K562 (cell line): ENCODE measurements at regions not wholly inside any gene's neighbourhood (a gene's known extent, or its start where the extent isn't known, plus 50 kb on each side); places are given as distances from the start of the nearest gene placed in this dataset.

Experiments used
- ATAC-seq: fragments of 200-7000 bp; cut with Tn5 transposase; 3 replicates; pipeline ENCODE4 v1.9.1; 2020; ENCODE audit warnings: moderate library complexity
- BruUV-seq: library from RNA; stranded (reverse); fragments of 400-500 nt; replicated peaks from 2 replicates; lab custom pipeline; 2021; lab: Mats Ljungman, UMichigan
- CTCF ChIA-PET: fragments of 300-600 bp; formaldehyde crosslinking; extraction: SDS; loops from one replicate; lab custom pipeline; 2021; ENCODE audit warnings: low intra/inter-chr PET ratio; lab: Yijun Ruan, JAX
- POLR2A ChIA-PET: fragments of 300-600, 350-650 bp; sonication (Branson Sonifier 250); formaldehyde crosslinking; extraction: SDS; loops from one replicate; lab custom pipeline; 2021; ENCODE audit warnings: antibody characterized with exemption, inconsistent platforms; lab: Yijun Ruan, JAX
- DNase-seq, 4 experiments: peaks; one replicate each; pipeline versions ENCODE4 v3.0.0 to v3.0.0-alpha.2; 2011 to 2018; ENCODE audit warnings: low spot score in 3 of 4, mixed read lengths in 3 of 4; ENCODE audit errors: extremely low read depth in 1 of 4
- FAIRE-seq: peaks from 2 replicates; lab custom pipeline; 2011; peaks lifted over from hg19 to GRCh38; lab: Jason Lieb, UNC
- H2AFZ ChIP-seq: 2 replicates; pipeline ENCODE4 v1.6.0; 2011; ENCODE audit warnings: low read depth, low read length, control low read depth, inconsistent platforms
- H3K27ac ChIP-seq: fragments of 200-600 bp; 3 replicates; pipeline ENCODE4 v1.8.0; 2011; ENCODE audit warnings: low read depth, mild to moderate bottlenecking, control low read depth, inconsistent platforms, low read length, moderate library complexity, mixed read lengths; ENCODE audit errors: extremely low read depth
- H3K27me3 ChIP-seq, 2 experiments: fragments of 300-600 bp in 1 of 2; 2 replicates in 1 of 2; 3 replicates in 1 of 2; pipeline versions ENCODE4 v1.6.0 to v1.8.0; 2011; ENCODE audit warnings: inconsistent platforms in 2 of 2, low read length in 2 of 2, mild to moderate bottlenecking in 1 of 2, mixed read lengths in 1 of 2, moderate library complexity in 1 of 2; ENCODE audit not compliant: control insufficient read depth in 2 of 2, insufficient read depth in 2 of 2
- H3K36me3 ChIP-seq: fragments of 300-600 bp; 3 replicates; pipeline ENCODE4 v1.8.0; 2011; ENCODE audit warnings: mild to moderate bottlenecking, low read length, inconsistent platforms; ENCODE audit not compliant: control insufficient read depth, insufficient read depth
- H3K4me1 ChIP-seq, 2 experiments: fragments of 200-600 bp in 1 of 2; replicated peaks in 1 of 2; 2 replicates in 1 of 2; 3 replicates in 1 of 2; pipeline versions ENCODE4 v1.5.1 to v1.8.0; 2011; ENCODE audit warnings: inconsistent platforms in 2 of 2, low read length in 2 of 2, mild to moderate bottlenecking in 1 of 2, mixed read lengths in 1 of 2, moderate library complexity in 1 of 2; ENCODE audit not compliant: control insufficient read depth in 2 of 2, insufficient read depth in 2 of 2
- H3K4me2 ChIP-seq: 2 replicates; pipeline ENCODE4 v1.6.1; 2011; ENCODE audit warnings: low read length, control low read depth, inconsistent platforms, mixed read lengths; ENCODE audit not compliant: insufficient read depth
- H3K4me3 ChIP-seq: fragments of 200-600 bp; sonication (generic), shearing (Covaris generic); 2 replicates; pipeline ENCODE4 v1.5.1; 2016; ENCODE audit warnings: control low read depth, inconsistent platforms
- H3K79me2 ChIP-seq: fragments of 200-600 bp; 3 replicates; pipeline ENCODE4 v1.8.0; 2011; ENCODE audit warnings: low read length, inconsistent platforms; ENCODE audit not compliant: control insufficient read depth, insufficient read depth
- H3K9ac ChIP-seq, 2 experiments: 2 replicates each; pipeline versions ENCODE4 v1.6.0 to v1.6.1; 2011; ENCODE audit warnings: low read depth in 2 of 2, low read length in 2 of 2, control low read depth in 1 of 2, inconsistent platforms in 1 of 2, mild to moderate bottlenecking in 1 of 2, mixed read lengths in 1 of 2; ENCODE audit not compliant: insufficient read depth in 1 of 2
- H3K9me1 ChIP-seq: one replicate; pipeline ENCODE4 v1.6.0; 2011; ENCODE audit warnings: inconsistent platforms, mild to moderate bottlenecking, low read length, moderate library complexity; ENCODE audit not compliant: control insufficient read depth, insufficient read depth
- H3K9me3 ChIP-seq: replicated peaks from 2 replicates; pipeline ENCODE4 v1.5.1; 2011; ENCODE audit warnings: low read depth, low read length, inconsistent platforms; ENCODE audit not compliant: control insufficient read depth, insufficient read depth
- H4K20me1 ChIP-seq: replicated peaks from 2 replicates; pipeline ENCODE4 v1.6.1; 2011; ENCODE audit warnings: low read length, inconsistent platforms, mixed read lengths; ENCODE audit not compliant: control insufficient read depth, insufficient read depth
- CBX8 ChIP-seq: fragments of 200-600 bp; sonication (generic); IDR thresholded peaks from 2 replicates; pipeline ENCODE4 v1.6.1; 2012; ENCODE audit warnings: borderline replicate concordance, mixed run types, low read depth, mild to moderate bottlenecking, moderate library complexity, mixed read lengths, low read length, control low read depth, inconsistent platforms; ENCODE audit not compliant: poor library complexity, severe bottlenecking; ENCODE audit errors: extremely low read depth
- E2F3 ChIP-seq: fragments of 250-450 bp; sonication (Bioruptor Pico); IDR thresholded peaks from 2 replicates; pipeline ENCODE4 v1.4.0; 2020; ENCODE audit warnings: mild to moderate bottlenecking
- ELF2 ChIP-seq: fragments of 250-450 bp; sonication (Bioruptor Pico); IDR thresholded peaks from 2 replicates; pipeline ENCODE4 v1.5.0; 2021; ENCODE audit warnings: mild to moderate bottlenecking
- NCOA2 ChIP-seq, 2 experiments: fragments of 450-650 bp; IDR thresholded peaks; 2 replicates each; pipeline ENCODE4 v1.6.1; 2018; ENCODE audit warnings: mild to moderate bottlenecking in 2 of 2, moderate library complexity in 1 of 2; ENCODE audit not compliant: partially characterized antibody in 2 of 2
- PATZ1 ChIP-seq: fragments of 250-450 bp; sonication (Bioruptor Pico); IDR thresholded peaks from 2 replicates; pipeline ENCODE4 v1.5.0; 2020; ENCODE audit warnings: mild to moderate bottlenecking, borderline replicate concordance
- POLR2AphosphoS2 ChIP-seq: IDR thresholded peaks from 2 replicates; pipeline ENCODE4 v1.6.1; 2012; ENCODE audit warnings: low read length, improper control_type of control experiment
- STAT6 ChIP-seq: sonication (generic); formaldehyde crosslinking; IDR thresholded peaks from 2 replicates; pipeline ENCODE4 v1.8.1; 2023; ENCODE audit warnings: mild to moderate bottlenecking, missing genetic modification reagents
- ZNF174 ChIP-seq: fragments of 250-450 bp; sonication (Bioruptor Pico); IDR thresholded peaks from 2 replicates; pipeline ENCODE4 v1.4.0; 2020; ENCODE audit warnings: mild to moderate bottlenecking
- ZNF232 ChIP-seq: sonication (generic); formaldehyde crosslinking; IDR thresholded peaks from 2 replicates; pipeline ENCODE4 v1.8.0; 2022; ENCODE audit warnings: mild to moderate bottlenecking, missing genetic modification reagents
- ZNF324 ChIP-seq: fragments of 250-450 bp; sonication (Bioruptor Pico); IDR thresholded peaks from 2 replicates; pipeline ENCODE4 v1.4.0; 2020; ENCODE audit warnings: mild to moderate bottlenecking
- ZNF347 ChIP-seq: fragments of 450-650 bp; formaldehyde crosslinking; IDR thresholded peaks from 2 replicates; pipeline ENCODE4 v1.4.0; 2020; ENCODE audit warnings: low read depth, mild to moderate bottlenecking, moderate library complexity
- ZNF75A ChIP-seq: fragments of 450-650 bp; formaldehyde crosslinking; IDR thresholded peaks from 2 replicates; pipeline ENCODE4 v1.4.0; 2020; ENCODE audit warnings: mild to moderate bottlenecking
- WGBS: fragments of 100-300 bp; shearing (Covaris generic); methylation state at CpG from one replicate; pipeline ENCODE4 v1.1.6; 2016; ENCODE audit warnings: low coverage, mixed read lengths; ENCODE audit not compliant: insufficient coverage; ENCODE audit errors: missing lambda C conversion rate; 5-methylcytosine and 5-hydroxymethylcytosine counted together
- in situ Hi-C: fragments of 300-500 bp; cut with MboI; formaldehyde crosslinking; loops from 4 replicates; pipeline ENCODE4 v1.15.0; 2018; ENCODE audit warnings: inconsistent platforms, mixed read lengths
- intact Hi-C: fragments of 100-400 bp; cut with micrococcal nuclease; formaldehyde crosslinking; loops from 2 replicates; pipeline ENCODE4 v1.14.2; 2022
- TF ChIP-seq, protein P1 (sequence below), 2 experiments: fragments of 450-650 bp; IDR thresholded peaks; 2 replicates each; pipeline ENCODE4 v1.6.1; 2018; ENCODE audit warnings: mild to moderate bottlenecking in 2 of 2, low read depth in 1 of 2; ENCODE audit not compliant: partially characterized antibody in 2 of 2

GRCh38 chr3:144407335-144407734, 435.7 kb downstream of the DIPK2A start:
- Histone ChIP-seq H3K36me3 (no peaks in the 10 kb centered on the region), H3K4me2 (no peak overlapping the region), H3K79me2 (no peaks in the 10 kb centered on the region), H3K9ac (no peak overlapping the region), H4K20me1 (no peaks in the 10 kb centered on the region), H2AFZ (no peak overlapping the region), H3K9me1 (no peaks in the 10 kb centered on the region), H3K9me3 (peaks cover 1% of the 10 kb centered on the region; the same call in 1 of the 2 replicates)
- ATAC-seq (no peak), FAIRE-seq (no peak)
- in situ Hi-C loops: no loop called here
- WGBS: 0% methylated on average over 2 of the region's 2 CpGs
- TF ChIP-seq E2F3 (no peak), POLR2AphosphoS2 (no peak), ZNF347 (CRISPR knock-in tag) (no peak), NCOA2 (IDR thresholded peaks at IDR 0.05; ENCODE audit: partially characterized antibody in 2 of 2) (no peak), ZNF75A (CRISPR knock-in tag) (no peak), ELF2 (CRISPR knock-in tag) (no peak), PATZ1 (CRISPR knock-in tag) (no peak), ZNF324 (CRISPR knock-in tag) (no peak), STAT6 (CRISPR knock-in tag) (no peak), ZNF174 (CRISPR knock-in tag) (no peak), ZNF232 (CRISPR knock-in tag) (no peak), CBX8 (no peak)
- TF ChIP-seq, protein P1, sequence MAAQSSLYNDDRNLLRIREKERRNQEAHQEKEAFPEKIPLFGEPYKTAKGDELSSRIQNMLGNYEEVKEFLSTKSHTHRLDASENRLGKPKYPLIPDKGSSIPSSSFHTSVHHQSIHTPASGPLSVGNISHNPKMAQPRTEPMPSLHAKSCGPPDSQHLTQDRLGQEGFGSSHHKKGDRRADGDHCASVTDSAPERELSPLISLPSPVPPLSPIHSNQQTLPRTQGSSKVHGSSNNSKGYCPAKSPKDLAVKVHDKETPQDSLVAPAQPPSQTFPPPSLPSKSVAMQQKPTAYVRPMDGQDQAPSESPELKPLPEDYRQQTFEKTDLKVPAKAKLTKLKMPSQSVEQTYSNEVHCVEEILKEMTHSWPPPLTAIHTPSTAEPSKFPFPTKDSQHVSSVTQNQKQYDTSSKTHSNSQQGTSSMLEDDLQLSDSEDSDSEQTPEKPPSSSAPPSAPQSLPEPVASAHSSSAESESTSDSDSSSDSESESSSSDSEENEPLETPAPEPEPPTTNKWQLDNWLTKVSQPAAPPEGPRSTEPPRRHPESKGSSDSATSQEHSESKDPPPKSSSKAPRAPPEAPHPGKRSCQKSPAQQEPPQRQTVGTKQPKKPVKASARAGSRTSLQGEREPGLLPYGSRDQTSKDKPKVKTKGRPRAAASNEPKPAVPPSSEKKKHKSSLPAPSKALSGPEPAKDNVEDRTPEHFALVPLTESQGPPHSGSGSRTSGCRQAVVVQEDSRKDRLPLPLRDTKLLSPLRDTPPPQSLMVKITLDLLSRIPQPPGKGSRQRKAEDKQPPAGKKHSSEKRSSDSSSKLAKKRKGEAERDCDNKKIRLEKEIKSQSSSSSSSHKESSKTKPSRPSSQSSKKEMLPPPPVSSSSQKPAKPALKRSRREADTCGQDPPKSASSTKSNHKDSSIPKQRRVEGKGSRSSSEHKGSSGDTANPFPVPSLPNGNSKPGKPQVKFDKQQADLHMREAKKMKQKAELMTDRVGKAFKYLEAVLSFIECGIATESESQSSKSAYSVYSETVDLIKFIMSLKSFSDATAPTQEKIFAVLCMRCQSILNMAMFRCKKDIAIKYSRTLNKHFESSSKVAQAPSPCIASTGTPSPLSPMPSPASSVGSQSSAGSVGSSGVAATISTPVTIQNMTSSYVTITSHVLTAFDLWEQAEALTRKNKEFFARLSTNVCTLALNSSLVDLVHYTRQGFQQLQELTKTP (IDR thresholded peaks at IDR 0.05; ENCODE audit: low read depth in 1 of 2, partially characterized antibody in 2 of 2): no peak
- TF ChIP-seq, all 486 proteins: peak for 0
- ChIA-PET POLR2A (no interaction called here), CTCF (no interaction called here)
- DNase-seq: no peak
- Histone ChIP-seq H3K4me1 (no peaks in the 10 kb centered on the region), H3K27ac (no peak overlapping the region), H3K4me3 (no peak overlapping the region), H3K27me3 (no peaks in the 10 kb centered on the region)
- intact Hi-C loops: no loop called here
- BruUV-seq: no TSS peak
